IMR-90 (cell line): ENCODE measurements at regions not wholly inside any gene's neighbourhood (a gene's known extent, or its start where the extent isn't known, plus 50 kb on each side); places are given as distances from the start of the nearest gene placed in this dataset.
A peak's percentile ranks its signal among the peaks of the same experiment; 100 is the strongest.

ENCODE experiments used
- ATAC-seq: fragments of 200-7000 bp; cut with Tn5 transposase; 2 replicates; pipeline ENCODE4 v1.9.1; 2020; ENCODE audit warnings: low read depth, mild to moderate bottlenecking, moderate library complexity
- BruUV-seq: library from RNA; stranded (reverse); fragments of 400-500 nt; replicated peaks from 2 replicates; lab custom pipeline; 2021; lab: Mats Ljungman, UMichigan
- CTCF ChIA-PET: fragments of 300-600 bp; formaldehyde crosslinking; extraction: SDS; loops from one replicate; lab custom pipeline; 2021; ENCODE audit warnings: antibody characterized with exemption; lab: Yijun Ruan, JAX
- POLR2A ChIA-PET: fragments of 300-600 bp; sonication (Branson Sonifier 250); formaldehyde crosslinking; loops from one replicate; lab custom pipeline; 2022; ENCODE audit warnings: antibody characterized with exemption; ENCODE audit not compliant: unreplicated experiment; lab: Charles Lee
- DNase-seq: peaks from one replicate; pipeline ENCODE4 v3.0.0; 2013
- H2AFZ ChIP-seq: replicated peaks from 2 replicates; pipeline ENCODE3; 2013; ENCODE audit warnings: low read length, mild to moderate bottlenecking; ENCODE audit not compliant: poor library complexity
- H2AK5ac ChIP-seq: 2 replicates; pipeline ENCODE4 v1.6.1; 2013; ENCODE audit warnings: low read depth, low read length, inconsistent platforms
- H2AK9ac ChIP-seq: replicated peaks from 2 replicates; pipeline ENCODE3; 2013; ENCODE audit warnings: mild to moderate bottlenecking, low read depth, low read length, moderate library complexity; ENCODE audit not compliant: poor library complexity
- H2BK120ac ChIP-seq: 2 replicates; pipeline ENCODE4 v1.6.1; 2013; ENCODE audit warnings: low read depth, low read length, inconsistent platforms
- H2BK15ac ChIP-seq: 3 replicates; pipeline ENCODE4 v1.6.1; 2013; ENCODE audit warnings: low read depth, low read length, inconsistent platforms
- H2BK20ac ChIP-seq: 2 replicates; pipeline ENCODE4 v1.6.1; 2013; ENCODE audit warnings: low read depth, mild to moderate bottlenecking, inconsistent platforms, low read length, moderate library complexity
- H2BK5ac ChIP-seq: 2 replicates; pipeline ENCODE4 v1.6.1; 2013; ENCODE audit warnings: mild to moderate bottlenecking, low read depth, low read length, inconsistent platforms; ENCODE audit not compliant: poor library complexity, severe bottlenecking
- H3K14ac ChIP-seq: replicated peaks from 2 replicates; pipeline ENCODE4 v1.6.1; 2013; ENCODE audit warnings: low read depth, low read length, inconsistent platforms
- H3K18ac ChIP-seq: 2 replicates; pipeline ENCODE4 v1.6.1; 2013; ENCODE audit warnings: low read depth, low read length, control low read depth
- H3K23ac ChIP-seq: 2 replicates; pipeline ENCODE4 v1.6.1; 2013; ENCODE audit warnings: low read depth, low read length, inconsistent platforms
- H3K27ac ChIP-seq: 2 replicates; pipeline ENCODE4 v1.5.1; 2013; ENCODE audit warnings: mild to moderate bottlenecking, control low read depth, low read length; ENCODE audit not compliant: insufficient read depth
- H3K27me3 ChIP-seq: 2 replicates; pipeline ENCODE4 v1.6.1; 2013; ENCODE audit warnings: low read length; ENCODE audit not compliant: control insufficient read depth, insufficient read depth
- H3K36me3 ChIP-seq: 2 replicates; pipeline ENCODE4 v1.6.1; 2013; ENCODE audit warnings: low read length, mixed read lengths; ENCODE audit not compliant: control insufficient read depth, insufficient read depth
- H3K4ac ChIP-seq: 2 replicates; pipeline ENCODE4 v1.6.1; 2013; ENCODE audit warnings: low read depth, low read length, inconsistent platforms
- H3K4me1 ChIP-seq: 2 replicates; pipeline ENCODE4 v1.6.1; 2013; ENCODE audit warnings: low read length, mixed read lengths; ENCODE audit not compliant: control insufficient read depth, insufficient read depth
- H3K4me2 ChIP-seq: 2 replicates; pipeline ENCODE4 v1.6.1; 2013; ENCODE audit warnings: low read depth, mild to moderate bottlenecking, control low read depth, low read length, moderate library complexity
- H3K4me3 ChIP-seq: 2 replicates; pipeline ENCODE4 v1.5.1; 2013; ENCODE audit warnings: low read depth, mild to moderate bottlenecking, control low read depth, low read length, moderate library complexity; ENCODE audit not compliant: insufficient read depth
- H3K56ac ChIP-seq: 2 replicates; pipeline ENCODE4 v1.6.1; 2013; ENCODE audit warnings: low read length, inconsistent platforms; ENCODE audit not compliant: insufficient read depth; ENCODE audit errors: extremely low read depth
- H3K79me1 ChIP-seq, 2 experiments: 2 replicates each; pipeline ENCODE4 v1.6.1; 2013; ENCODE audit warnings: low read length in 2 of 2, inconsistent platforms in 1 of 2, low read depth in 1 of 2
- H3K9ac ChIP-seq: 2 replicates; pipeline ENCODE4 v1.6.1; 2013; ENCODE audit warnings: low read depth, low read length, control low read depth
- H3K9me1 ChIP-seq: 2 replicates; pipeline ENCODE4 v1.6.1; 2013; ENCODE audit warnings: low read length, inconsistent platforms; ENCODE audit not compliant: insufficient read depth
- H3K9me3 ChIP-seq: 2 replicates; pipeline ENCODE4 v1.6.1; 2013; ENCODE audit warnings: low read length; ENCODE audit not compliant: control insufficient read depth, insufficient read depth
- H4K20me1 ChIP-seq: 2 replicates; pipeline ENCODE4 v1.6.1; 2013; ENCODE audit warnings: low read length, inconsistent platforms; ENCODE audit not compliant: insufficient read depth
- H4K5ac ChIP-seq: 2 replicates; pipeline ENCODE4 v1.6.1; 2013; ENCODE audit warnings: mild to moderate bottlenecking, low read depth, low read length, control low read depth
- H4K8ac ChIP-seq, 2 experiments: 2 replicates each; pipeline ENCODE4 v1.6.1; 2013; ENCODE audit warnings: low read depth in 2 of 2, low read length in 2 of 2, control low read depth in 1 of 2, inconsistent platforms in 1 of 2
- H4K91ac ChIP-seq: 2 replicates; pipeline ENCODE4 v1.6.1; 2013; ENCODE audit warnings: low read depth, low read length, inconsistent platforms; ENCODE audit not compliant: insufficient read depth
- MAZ ChIP-seq: IDR thresholded peaks from 2 replicates; pipeline ENCODE4 v1.6.1; 2012; ENCODE audit warnings: low read depth, mild to moderate bottlenecking, low read length, improper control_type of control experiment, moderate library complexity, borderline replicate concordance
- WGBS, 2 experiments: methylation state at CpG; one replicate each; pipeline versions ENCODE4 v1.1.5 to v1.1.7; 2013; ENCODE audit warnings: missing lambda C conversion rate in 2 of 2; ENCODE audit not compliant: insufficient read length in 1 of 2; ENCODE audit errors: extremely low coverage in 2 of 2; 5-methylcytosine and 5-hydroxymethylcytosine counted together
- dilution Hi-C: fragments of 300-500 bp; cut with HindIII; formaldehyde crosslinking; loops from one replicate; pipeline ENCODE4 v1.14.3; 2018; ENCODE audit warnings: low sequenced_read_pairs; ENCODE audit not compliant: unreplicated experiment
- in situ Hi-C: fragments of 300-500 bp; cut with MboI; formaldehyde crosslinking; loops from 3 replicates; pipeline ENCODE4 v1.14.3; 2019; ENCODE audit warnings: low sequenced_read_pairs, inconsistent platforms, mixed read lengths
- intact Hi-C: fragments of 100-400 bp; cut with micrococcal nuclease; formaldehyde crosslinking; loops from 2 replicates; pipeline ENCODE4 v1.10.0; 2022
- TF ChIP-seq, protein P1 (sequence below): conservative IDR thresholded peaks from 2 replicates; pipeline ENCODE4 v1.5.1; 2012; ENCODE audit warnings: mild to moderate bottlenecking, low read depth, low read length, improper control_type of control experiment

DNA sequence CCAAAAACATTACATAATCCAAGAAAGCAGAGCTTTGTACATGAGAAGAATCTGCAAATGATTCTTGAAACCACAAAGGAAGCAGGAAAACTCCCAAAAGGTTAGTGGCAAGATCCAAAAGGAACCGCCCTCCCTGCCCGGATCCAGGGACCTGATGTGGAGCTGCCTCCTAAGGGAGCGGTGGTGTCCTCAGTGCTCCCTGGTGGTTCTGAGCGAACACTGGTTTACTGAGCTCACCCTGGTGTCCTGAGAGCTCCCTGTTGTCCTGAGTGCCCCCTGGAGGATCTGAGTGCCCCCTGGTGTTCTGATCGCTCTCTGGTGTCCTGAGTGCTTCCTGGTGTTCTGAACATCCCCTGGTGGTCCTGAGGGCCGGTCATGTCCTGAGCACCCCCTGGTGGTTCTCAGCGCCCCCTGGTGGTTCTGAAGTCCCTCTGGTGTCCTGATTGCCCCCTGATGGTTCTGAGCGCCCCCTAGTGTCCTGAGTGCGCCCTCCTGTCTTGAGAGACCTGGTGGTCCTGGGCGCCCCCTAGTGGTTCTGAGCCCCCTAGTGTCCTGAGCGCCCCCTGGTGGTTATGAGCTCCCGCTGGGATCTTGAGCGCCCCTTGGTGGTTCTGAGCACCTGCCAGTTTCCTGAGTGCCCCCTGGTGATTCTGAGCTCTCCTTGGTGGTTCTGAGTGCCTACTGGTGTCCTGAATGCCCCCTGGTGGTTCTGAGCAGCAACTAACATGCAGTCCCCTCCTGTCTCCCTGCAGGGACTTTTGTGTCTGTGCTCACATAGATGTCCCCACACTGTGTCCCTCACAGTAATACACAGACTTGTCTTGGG lies 891.1 kb downstream of the TMEM121 start:
- H2AK5ac ChIP-seq, result no peak overlapping the region

More for the DNA sequence above, 891.1 kb downstream of the TMEM121 start:
- CTCF ChIA-PET, result no interaction called here
- Histone ChIP-seq H2BK15ac (no peak overlapping the region), H2BK120ac (no peak overlapping the region), H4K91ac (no peak overlapping the region), H2AFZ (no peak overlapping the region), H3K4me1 (no peaks in the 10 kb centered on the region), H3K9ac (no peak overlapping the region), H3K23ac (no peak overlapping the region), H2AK9ac (no peak overlapping the region), H4K8ac (no peak overlapping the region), H2BK5ac (no peak overlapping the region), H3K14ac (no peak overlapping the region), H3K56ac (no peak overlapping the region), H3K9me3 (no peaks in the 10 kb centered on the region), H3K9me1 (no peaks in the 10 kb centered on the region), H3K4me3 (no peak overlapping the region), H3K27ac (no peak overlapping the region), H3K4ac (no peak overlapping the region), H3K79me1 (no peaks in the 10 kb centered on the region), H3K4me2 (no peak overlapping the region), H2BK20ac (no peak overlapping the region), H4K20me1 (no peaks in the 10 kb centered on the region), H3K36me3 (no peaks in the 10 kb centered on the region), H3K18ac (no peak overlapping the region), H3K27me3 (no peaks in the 10 kb centered on the region), H4K5ac (no peak overlapping the region)
- no peak for ATAC-seq
- intact Hi-C loops (no loop called here), in situ Hi-C loops (no loop called here), dilution Hi-C loops (no loop called here)
- POLR2A ChIA-PET, result no interaction called here
- BruUV-seq, result no TSS peak
- 60% methylated on average over 4 of the region's 13 CpGs; no CpG with 5 or more reads in 1 of the 2 experiments for whole genome bisulfite sequencing, 2 experiments
- no peak for DNase-seq
- TF ChIP-seq, protein P1, sequence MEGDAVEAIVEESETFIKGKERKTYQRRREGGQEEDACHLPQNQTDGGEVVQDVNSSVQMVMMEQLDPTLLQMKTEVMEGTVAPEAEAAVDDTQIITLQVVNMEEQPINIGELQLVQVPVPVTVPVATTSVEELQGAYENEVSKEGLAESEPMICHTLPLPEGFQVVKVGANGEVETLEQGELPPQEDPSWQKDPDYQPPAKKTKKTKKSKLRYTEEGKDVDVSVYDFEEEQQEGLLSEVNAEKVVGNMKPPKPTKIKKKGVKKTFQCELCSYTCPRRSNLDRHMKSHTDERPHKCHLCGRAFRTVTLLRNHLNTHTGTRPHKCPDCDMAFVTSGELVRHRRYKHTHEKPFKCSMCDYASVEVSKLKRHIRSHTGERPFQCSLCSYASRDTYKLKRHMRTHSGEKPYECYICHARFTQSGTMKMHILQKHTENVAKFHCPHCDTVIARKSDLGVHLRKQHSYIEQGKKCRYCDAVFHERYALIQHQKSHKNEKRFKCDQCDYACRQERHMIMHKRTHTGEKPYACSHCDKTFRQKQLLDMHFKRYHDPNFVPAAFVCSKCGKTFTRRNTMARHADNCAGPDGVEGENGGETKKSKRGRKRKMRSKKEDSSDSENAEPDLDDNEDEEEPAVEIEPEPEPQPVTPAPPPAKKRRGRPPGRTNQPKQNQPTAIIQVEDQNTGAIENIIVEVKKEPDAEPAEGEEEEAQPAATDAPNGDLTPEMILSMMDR, result peak; percentile 21; the same call in 1 of the 2 replicates
- TF ChIP-seq MAZ, result no peak
